OCI-LY7 (cell line): ENCODE measurements at regions not wholly inside any gene's neighbourhood (a gene's known extent, or its start where the extent isn't known, plus 50 kb on each side); places are given as distances from the start of the nearest gene placed in this dataset.

ENCODE experiments used
- BruUV-seq: library from RNA; stranded (reverse); fragments of 400-500 nt; replicated peaks from 2 replicates; lab custom pipeline; 2021; lab: Mats Ljungman, UMichigan
- CTCF ChIA-PET: fragments of 300-600 bp; sonication (Branson Sonifier 250); formaldehyde crosslinking; loops from one replicate; lab custom pipeline; 2022; ENCODE audit warnings: antibody characterized with exemption; ENCODE audit not compliant: unreplicated experiment; lab: Charles Lee
- POLR2A ChIA-PET: fragments of 300-600 bp; sonication (Branson Sonifier 250); formaldehyde crosslinking; loops from one replicate; lab custom pipeline; 2022; ENCODE audit warnings: antibody characterized with exemption; lab: Charles Lee
- DNase-seq: peaks from one replicate; pipeline ENCODE4 v3.0.0-alpha.2; 2015; ENCODE audit warnings: low spot score
- H2AFZ ChIP-seq: fragments of 200-600 bp; sonication (generic), shearing (Covaris generic); 2 replicates; pipeline ENCODE4 v1.6.1; 2014; ENCODE audit warnings: mild to moderate bottlenecking, antibody characterized with exemption, low read length, moderate library complexity
- H3K27ac ChIP-seq: fragments of 200-600 bp; sonication (generic); 2 replicates; pipeline ENCODE4 v1.5.1; 2014; ENCODE audit warnings: mixed run types, low read depth, mild to moderate bottlenecking, moderate library complexity, low read length, inconsistent platforms; ENCODE audit not compliant: poor library complexity, severe bottlenecking
- H3K36me3 ChIP-seq: fragments of 200-600 bp; sonication (generic); 2 replicates; pipeline ENCODE4 v1.6.1; 2014; ENCODE audit warnings: mild to moderate bottlenecking, antibody characterized with exemption, low read length, moderate library complexity, mixed read lengths; ENCODE audit not compliant: insufficient read depth
- H3K4me1 ChIP-seq: fragments of 200-600 bp; sonication (generic); 2 replicates; pipeline ENCODE4 v1.5.1; 2014; ENCODE audit warnings: mild to moderate bottlenecking, low read length; ENCODE audit not compliant: insufficient read depth, poor library complexity, severe bottlenecking
- H3K4me2 ChIP-seq: fragments of 200-600 bp; sonication (generic); 2 replicates; pipeline ENCODE4 v1.6.1; 2014; ENCODE audit warnings: mild to moderate bottlenecking, low read length
- H3K4me3 ChIP-seq: fragments of 200-600 bp; sonication (generic); 2 replicates; pipeline ENCODE4 v1.5.1; 2014; ENCODE audit warnings: mild to moderate bottlenecking, low read depth, low read length; ENCODE audit not compliant: poor library complexity, severe bottlenecking
- H3K79me2 ChIP-seq: fragments of 200-600 bp; sonication (generic); 2 replicates; pipeline ENCODE4 v1.6.1; 2016; ENCODE audit warnings: low read depth, mild to moderate bottlenecking, low read length, moderate library complexity, mixed read lengths; ENCODE audit not compliant: insufficient read depth
- H3K9me2 ChIP-seq: fragments of 200-600 bp; sonication (generic); 2 replicates; pipeline ENCODE4 v1.6.1; 2016; ENCODE audit warnings: mild to moderate bottlenecking, low read length, mixed read lengths; ENCODE audit not compliant: insufficient read depth
- H3K9me3 ChIP-seq: fragments of 200-600 bp; sonication (generic); 2 replicates; pipeline ENCODE4 v1.6.1; 2014; ENCODE audit warnings: mild to moderate bottlenecking, mixed run types, low read length, mixed read lengths
- H4K20me1 ChIP-seq: fragments of 200-600 bp; sonication (generic); 2 replicates; pipeline ENCODE4 v1.6.1; 2014; ENCODE audit warnings: mild to moderate bottlenecking, antibody characterized with exemption, low read length, moderate library complexity, mixed read lengths; ENCODE audit not compliant: insufficient read depth
- EZH2phosphoT487 ChIP-seq: fragments of 200-600 bp; sonication (generic); IDR thresholded peaks from 2 replicates; pipeline ENCODE4 v1.6.1; 2018; ENCODE audit warnings: low read depth, borderline replicate concordance, mild to moderate bottlenecking, mixed run types, antibody characterized with exemption, low read length, moderate library complexity, mixed read lengths
- intact Hi-C: fragments of 100-400 bp; cut with micrococcal nuclease; formaldehyde crosslinking; loops from one replicate; pipeline ENCODE4 v1.10.0; 2022; ENCODE audit not compliant: unreplicated experiment
- TF ChIP-seq, protein P1 (sequence below): fragments of 200-600 bp; sonication (generic); conservative IDR thresholded peaks from 2 replicates; pipeline ENCODE4 v1.5.1; 2014; ENCODE audit warnings: mild to moderate bottlenecking, antibody characterized with exemption, low read length, moderate library complexity, mixed read lengths

DNA sequence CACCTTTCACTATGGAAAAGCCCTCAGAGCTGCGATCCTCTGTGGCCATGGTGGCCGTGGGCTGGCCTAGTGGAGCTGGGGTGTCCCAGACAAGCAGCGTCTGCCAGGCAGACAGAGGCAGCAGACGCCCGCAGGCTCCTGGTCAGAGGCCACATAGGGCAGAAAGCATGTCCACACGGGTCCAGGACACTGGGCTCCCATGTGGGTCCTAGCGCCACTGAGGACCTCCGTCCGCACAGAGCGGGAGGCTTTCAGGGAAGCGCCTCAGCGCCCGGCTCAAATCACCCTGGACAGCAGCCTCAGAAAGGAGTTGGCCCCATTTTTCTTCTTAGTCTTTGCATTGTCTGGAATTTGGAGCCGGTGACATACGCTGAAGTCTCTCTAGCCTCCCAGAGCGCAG, 389.7 kb downstream of the BRD1 start:
- no peaks in the 10 kb centered on the region for H4K20me1 ChIP-seq
- no peaks in the 10 kb centered on the region for H3K9me2 ChIP-seq
- H3K36me3 ChIP-seq, result no peaks in the 10 kb centered on the region
- no peak overlapping the region for H3K27ac ChIP-seq
- H3K9me3 ChIP-seq, result no peaks in the 10 kb centered on the region
- intact Hi-C loops, result no loop called here
- H3K4me1 ChIP-seq, result no peaks in the 10 kb centered on the region
- H3K4me3 ChIP-seq, result no peak overlapping the region
- no peak for TF ChIP-seq EZH2phosphoT487
- TF ChIP-seq, protein P1, sequence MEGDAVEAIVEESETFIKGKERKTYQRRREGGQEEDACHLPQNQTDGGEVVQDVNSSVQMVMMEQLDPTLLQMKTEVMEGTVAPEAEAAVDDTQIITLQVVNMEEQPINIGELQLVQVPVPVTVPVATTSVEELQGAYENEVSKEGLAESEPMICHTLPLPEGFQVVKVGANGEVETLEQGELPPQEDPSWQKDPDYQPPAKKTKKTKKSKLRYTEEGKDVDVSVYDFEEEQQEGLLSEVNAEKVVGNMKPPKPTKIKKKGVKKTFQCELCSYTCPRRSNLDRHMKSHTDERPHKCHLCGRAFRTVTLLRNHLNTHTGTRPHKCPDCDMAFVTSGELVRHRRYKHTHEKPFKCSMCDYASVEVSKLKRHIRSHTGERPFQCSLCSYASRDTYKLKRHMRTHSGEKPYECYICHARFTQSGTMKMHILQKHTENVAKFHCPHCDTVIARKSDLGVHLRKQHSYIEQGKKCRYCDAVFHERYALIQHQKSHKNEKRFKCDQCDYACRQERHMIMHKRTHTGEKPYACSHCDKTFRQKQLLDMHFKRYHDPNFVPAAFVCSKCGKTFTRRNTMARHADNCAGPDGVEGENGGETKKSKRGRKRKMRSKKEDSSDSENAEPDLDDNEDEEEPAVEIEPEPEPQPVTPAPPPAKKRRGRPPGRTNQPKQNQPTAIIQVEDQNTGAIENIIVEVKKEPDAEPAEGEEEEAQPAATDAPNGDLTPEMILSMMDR, result no peak
- CTCF ChIA-PET, result no interaction called here
- no peak for DNase-seq
- no peaks in the 10 kb centered on the region for H3K79me2 ChIP-seq
- POLR2A ChIA-PET, result no interaction called here
- no TSS peak for BruUV-seq
- H2AFZ ChIP-seq, result no peak overlapping the region
- H3K4me2 ChIP-seq, result no peak overlapping the region

DNA sequence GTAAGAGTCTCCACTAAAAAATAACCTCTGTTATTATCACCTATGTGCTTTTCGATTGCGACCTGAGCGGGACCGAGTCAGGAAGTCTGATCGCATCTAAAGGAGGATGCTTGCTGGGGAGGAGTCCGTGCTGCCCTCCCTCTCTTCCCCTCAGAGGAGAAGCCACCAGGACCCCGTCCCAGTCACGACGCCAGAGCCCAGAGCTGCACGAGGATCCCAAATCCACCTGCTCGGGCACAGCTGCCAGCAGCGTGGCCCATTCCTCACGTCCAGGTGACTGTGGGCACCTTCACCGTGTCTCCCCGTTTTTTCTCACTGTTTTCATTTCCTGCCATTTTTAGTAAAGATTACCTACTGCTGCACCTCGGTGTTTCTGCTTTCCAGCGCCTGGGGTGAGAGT, 390.3 kb downstream of the BRD1 start:
- TF ChIP-seq EZH2phosphoT487, result no peak
- TF ChIP-seq, protein P1, result no peak
- BruUV-seq, result no TSS peak
- Histone ChIP-seq H3K79me2 (no peaks in the 10 kb centered on the region), H3K9me3 (no peaks in the 10 kb centered on the region), H3K4me1 (no peaks in the 10 kb centered on the region), H3K4me2 (no peak overlapping the region), H3K36me3 (no peaks in the 10 kb centered on the region), H2AFZ (no peak overlapping the region), H3K4me3 (no peak overlapping the region), H3K9me2 (no peaks in the 10 kb centered on the region), H3K27ac (no peak overlapping the region), H4K20me1 (no peaks in the 10 kb centered on the region)
- ChIA-PET CTCF (no interaction called here), POLR2A (no interaction called here)
- intact Hi-C loops, result no loop called here
- DNase-seq, result no peak

DNA sequence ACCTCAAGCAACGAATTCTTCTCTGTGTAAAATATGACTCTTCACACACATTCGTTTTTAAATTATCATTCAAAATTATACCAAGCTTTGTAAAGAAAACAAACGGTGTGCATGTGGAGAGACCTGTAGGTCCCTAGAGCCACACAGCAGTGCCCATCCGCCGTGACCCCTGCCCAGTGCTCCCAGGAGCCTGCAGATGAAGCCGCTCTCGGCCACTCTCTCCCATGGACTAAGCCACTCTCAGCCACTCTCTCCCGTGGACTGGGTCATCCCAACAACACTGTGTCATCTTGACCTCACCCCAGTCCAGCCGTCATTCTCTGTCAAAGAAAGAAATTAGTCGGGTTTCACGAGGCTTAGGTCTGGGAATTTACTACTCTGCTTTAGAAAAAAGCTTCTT, 391.6 kb downstream of the BRD1 start:
- POLR2A ChIA-PET, result no interaction called here
- Histone ChIP-seq H3K9me2 (no peaks in the 10 kb centered on the region), H3K27ac (no peak overlapping the region), H3K4me3 (no peak overlapping the region), H2AFZ (no peak overlapping the region), H3K79me2 (no peaks in the 10 kb centered on the region), H3K4me2 (no peak overlapping the region), H3K9me3 (no peaks in the 10 kb centered on the region), H3K4me1 (peaks cover 6% of the 10 kb centered on the region), H3K36me3 (no peaks in the 10 kb centered on the region), H4K20me1 (no peaks in the 10 kb centered on the region)
- intact Hi-C loops, result no loop called here
- CTCF ChIA-PET, result interaction anchor here (0.9 kb wide), 1 partner anchor 55 kb away, joined by 3 read pairs; no protein-coding TSS in a partner anchor
- no TSS peak for BruUV-seq
- no peak for DNase-seq
- TF ChIP-seq, protein P1, result no peak
- no peak for TF ChIP-seq EZH2phosphoT487
